PC-9 (cell line): ENCODE measurements at regions not wholly inside any gene's neighbourhood (a gene's known extent, or its start where the extent isn't known, plus 50 kb on each side); places are given as distances from the start of the nearest gene placed in this dataset.

ENCODE experiments used
- CTCF ChIP-seq: fragments of 200-600 bp; sonication (generic); conservative IDR thresholded peaks from 2 replicates; pipeline ENCODE4 v1.6.1; 2017; ENCODE audit warnings: mixed run types, antibody characterized with exemption, mild to moderate bottlenecking, moderate library complexity
- EZH2 ChIP-seq: fragments of 200-600 bp; sonication (generic); IDR thresholded peaks from 2 replicates; pipeline ENCODE4 v1.8.0; 2017; ENCODE audit warnings: antibody characterized with exemption, low read depth

- no peak for TF ChIP-seq CTCF
- TF ChIP-seq EZH2, result no peak
Measured at GRCh38 chr1:17909634-17910033, 154.5 kb downstream of the ACTL8 start.
